ENCODE measurements at regions not wholly inside any gene's neighbourhood (a gene's known extent, or its start where the extent isn't known, plus 50 kb on each side); places are given as distances from the start of the nearest gene placed in this dataset.

- Histone ChIP-seq H3K27me3 (ENCODE audit: control insufficient read depth, insufficient read depth, low read length) (no peaks in the 10 kb centered on the region), H3K4me3 (ENCODE audit: low read depth, low read length) (no peak overlapping the region), H3K36me3 (ENCODE audit: control insufficient read depth, insufficient read depth, low read length) (no peaks in the 10 kb centered on the region)
- DNase-seq (ENCODE audit: low read depth) = no peak
- no peak for TF ChIP-seq CTCF (IDR thresholded peaks at IDR 0.05; ENCODE audit: insufficient read depth, low read length, poor library complexity, severe bottlenecking)
Observed at GRCh38 chr10:109746861-109747260, 176.4 kb downstream of the XPNPEP1 start.

GRCh38 chr10:109744020-109744419, 179.3 kb downstream of the XPNPEP1 start:
- Histone ChIP-seq H3K4me3 (ENCODE audit: low read depth, low read length) (no peak overlapping the region), H3K36me3 (ENCODE audit: control insufficient read depth, insufficient read depth, low read length) (no peaks in the 10 kb centered on the region), H3K27me3 (ENCODE audit: control insufficient read depth, insufficient read depth, low read length) (no peaks in the 10 kb centered on the region)
- no peak for DNase-seq (ENCODE audit: low read depth)
- TF ChIP-seq CTCF (IDR thresholded peaks at IDR 0.05; ENCODE audit: insufficient read depth, low read length, poor library complexity, severe bottlenecking) = no peak

GRCh38 chr10:109743574-109743973, 179.7 kb downstream of the XPNPEP1 start:
- H3K27me3 ChIP-seq (ENCODE audit: control insufficient read depth, insufficient read depth, low read length) = no peaks in the 10 kb centered on the region

GRCh38 chr10:109743146-109743545, 180.2 kb downstream of the XPNPEP1 start:
- Histone ChIP-seq H3K27me3 (ENCODE audit: control insufficient read depth, insufficient read depth, low read length) (no peaks in the 10 kb centered on the region), H3K36me3 (ENCODE audit: control insufficient read depth, insufficient read depth, low read length) (no peaks in the 10 kb centered on the region), H3K4me3 (ENCODE audit: low read depth, low read length) (no peak overlapping the region)
- no peak for TF ChIP-seq CTCF (IDR thresholded peaks at IDR 0.05; ENCODE audit: insufficient read depth, low read length, poor library complexity, severe bottlenecking)
- no peak for DNase-seq (ENCODE audit: low read depth)

More at GRCh38 chr10:109743574-109743973, 179.7 kb downstream of the XPNPEP1 start:
- TF ChIP-seq CTCF (IDR thresholded peaks at IDR 0.05; ENCODE audit: insufficient read depth, low read length, poor library complexity, severe bottlenecking) = no peak
- no peak for DNase-seq (ENCODE audit: low read depth)
- no peaks in the 10 kb centered on the region for H3K36me3 ChIP-seq (ENCODE audit: control insufficient read depth, insufficient read depth, low read length)
- no peak overlapping the region for H3K4me3 ChIP-seq (ENCODE audit: low read depth, low read length)

GRCh38 chr10:109741712-109742111, 181.6 kb downstream of the XPNPEP1 start:
- Histone ChIP-seq H3K36me3 (ENCODE audit: control insufficient read depth, insufficient read depth, low read length) (no peaks in the 10 kb centered on the region), H3K4me3 (ENCODE audit: low read depth, low read length) (no peak overlapping the region), H3K27me3 (ENCODE audit: control insufficient read depth, insufficient read depth, low read length) (no peaks in the 10 kb centered on the region)
- no peak for DNase-seq (ENCODE audit: low read depth)
- TF ChIP-seq CTCF (IDR thresholded peaks at IDR 0.05; ENCODE audit: insufficient read depth, low read length, poor library complexity, severe bottlenecking) = no peak

GRCh38 chr10:109740436-109740835, 182.9 kb downstream of the XPNPEP1 start:
- TF ChIP-seq CTCF (IDR thresholded peaks at IDR 0.05; ENCODE audit: insufficient read depth, low read length, poor library complexity, severe bottlenecking) = no peak
- DNase-seq (ENCODE audit: low read depth) = no peak
- Histone ChIP-seq H3K36me3 (ENCODE audit: control insufficient read depth, insufficient read depth, low read length) (no peaks in the 10 kb centered on the region), H3K27me3 (ENCODE audit: control insufficient read depth, insufficient read depth, low read length) (no peaks in the 10 kb centered on the region), H3K4me3 (ENCODE audit: low read depth, low read length) (no peak overlapping the region)
